Ascending aorta (tissue), 2 donors: ENCODE measurements at regions not wholly inside any gene's neighbourhood (a gene's known extent, or its start where the extent isn't known, plus 50 kb on each side); places are given as distances from the start of the nearest gene placed in this dataset.

Source experiments
- DNase-seq, 2 donors: peaks; one replicate each; pipeline ENCODE4 v3.0.0-alpha.2; 2019; ENCODE audit warnings: low spot score in 2 of 2
- H3K27ac ChIP-seq, 2 donors: fragments of 200-600 bp; sonication (generic); one replicate each; pipeline ENCODE4 v1.5.1; 2016 to 2017; ENCODE audit warnings: mild to moderate bottlenecking in 1 of 2
- H3K27me3 ChIP-seq: fragments of 200-600 bp; sonication (generic); one replicate; pipeline ENCODE4 v1.5.1; 2017
- H3K36me3 ChIP-seq, 2 donors: fragments of 200-600 bp; sonication (generic); one replicate each; pipeline ENCODE4 v1.5.1; 2016
- H3K4me1 ChIP-seq, 2 donors: fragments of 200-600 bp; sonication (generic); one replicate each; pipeline ENCODE4 v1.5.1; 2016 to 2017; ENCODE audit warnings: mild to moderate bottlenecking in 1 of 2
- H3K4me3 ChIP-seq, 2 donors: fragments of 200-600 bp; sonication (generic); one replicate each; pipeline ENCODE4 v1.5.1; 2016 to 2017; ENCODE audit warnings: mild to moderate bottlenecking in 1 of 2
- H3K9me3 ChIP-seq, 2 donors: fragments of 200-600 bp; sonication (generic); one replicate each; pipeline ENCODE4 v1.5.1; 2016
- intact Hi-C: fragments of 100-400 bp; cut with DNase I; formaldehyde crosslinking; loops from one replicate; pipeline ENCODE4 v1.15.1; 2023
- TF ChIP-seq, protein P1 (sequence below), 3 experiments: fragments of 200-600 bp in 2 of 3; fragments of 450-650 bp in 1 of 3; sonication (generic) in 2 of 3; IDR thresholded peaks; one replicate each; pipeline ENCODE4 v1.5.1; 2016 to 2019; ENCODE audit warnings: antibody characterized with exemption in 3 of 3, mild to moderate bottlenecking in 1 of 3, moderate library complexity in 1 of 3

DNA sequence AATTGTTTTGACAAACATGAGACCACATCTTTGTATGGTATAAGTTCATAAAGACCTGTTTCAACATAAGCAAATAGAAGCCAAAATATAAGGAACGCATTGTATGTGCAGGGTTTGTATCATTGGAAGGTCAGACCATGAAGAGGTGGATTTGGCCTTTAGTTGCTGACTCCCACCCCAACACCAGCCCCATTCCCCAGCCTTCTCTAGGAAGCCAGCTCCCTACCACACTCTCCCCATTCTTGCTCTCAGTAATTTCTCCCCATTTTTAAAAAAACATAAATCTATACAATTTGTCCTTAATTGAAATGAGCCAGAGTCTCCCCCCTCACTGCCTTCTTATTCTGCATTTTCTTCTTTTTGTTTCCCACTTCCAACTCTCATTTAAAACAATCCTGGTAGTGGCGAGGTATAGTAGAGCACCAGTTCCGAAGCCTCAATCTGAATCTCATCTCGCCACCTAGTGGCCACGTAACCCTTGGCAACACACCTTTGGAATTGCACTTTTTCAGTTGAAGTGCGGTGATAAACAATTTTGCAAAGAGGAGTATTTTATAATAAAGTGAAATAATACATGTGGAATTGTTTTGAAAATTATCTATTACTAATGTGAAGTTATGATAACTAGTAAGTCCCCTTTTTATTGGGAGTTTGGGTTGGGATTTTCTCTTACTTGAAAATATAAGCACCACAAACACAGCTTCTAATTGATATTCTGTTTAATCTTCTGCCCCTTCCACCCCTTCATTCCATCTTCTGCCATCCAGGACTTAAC lies 126.6 kb downstream of the ASB9 start:
- Histone ChIP-seq H3K36me3 (no peaks in the 10 kb centered on the region), H3K4me3 (no peak overlapping the region), H3K4me1 (no peaks in the 10 kb centered on the region), H3K27me3 (no peaks in the 10 kb centered on the region), H3K27ac (no peak overlapping the region), H3K9me3 (no peaks in the 10 kb centered on the region)
- intact Hi-C loops = loop anchor here (2.0 kb wide), 1 partner anchor 1104 kb away; no protein-coding TSS in a partner anchor
- TF ChIP-seq, protein P1, sequence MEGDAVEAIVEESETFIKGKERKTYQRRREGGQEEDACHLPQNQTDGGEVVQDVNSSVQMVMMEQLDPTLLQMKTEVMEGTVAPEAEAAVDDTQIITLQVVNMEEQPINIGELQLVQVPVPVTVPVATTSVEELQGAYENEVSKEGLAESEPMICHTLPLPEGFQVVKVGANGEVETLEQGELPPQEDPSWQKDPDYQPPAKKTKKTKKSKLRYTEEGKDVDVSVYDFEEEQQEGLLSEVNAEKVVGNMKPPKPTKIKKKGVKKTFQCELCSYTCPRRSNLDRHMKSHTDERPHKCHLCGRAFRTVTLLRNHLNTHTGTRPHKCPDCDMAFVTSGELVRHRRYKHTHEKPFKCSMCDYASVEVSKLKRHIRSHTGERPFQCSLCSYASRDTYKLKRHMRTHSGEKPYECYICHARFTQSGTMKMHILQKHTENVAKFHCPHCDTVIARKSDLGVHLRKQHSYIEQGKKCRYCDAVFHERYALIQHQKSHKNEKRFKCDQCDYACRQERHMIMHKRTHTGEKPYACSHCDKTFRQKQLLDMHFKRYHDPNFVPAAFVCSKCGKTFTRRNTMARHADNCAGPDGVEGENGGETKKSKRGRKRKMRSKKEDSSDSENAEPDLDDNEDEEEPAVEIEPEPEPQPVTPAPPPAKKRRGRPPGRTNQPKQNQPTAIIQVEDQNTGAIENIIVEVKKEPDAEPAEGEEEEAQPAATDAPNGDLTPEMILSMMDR (IDR thresholded peaks at IDR 0.05) = peak in 2 of 3 experiments; percentile 45 to 60
- DNase-seq = no peak

DNA sequence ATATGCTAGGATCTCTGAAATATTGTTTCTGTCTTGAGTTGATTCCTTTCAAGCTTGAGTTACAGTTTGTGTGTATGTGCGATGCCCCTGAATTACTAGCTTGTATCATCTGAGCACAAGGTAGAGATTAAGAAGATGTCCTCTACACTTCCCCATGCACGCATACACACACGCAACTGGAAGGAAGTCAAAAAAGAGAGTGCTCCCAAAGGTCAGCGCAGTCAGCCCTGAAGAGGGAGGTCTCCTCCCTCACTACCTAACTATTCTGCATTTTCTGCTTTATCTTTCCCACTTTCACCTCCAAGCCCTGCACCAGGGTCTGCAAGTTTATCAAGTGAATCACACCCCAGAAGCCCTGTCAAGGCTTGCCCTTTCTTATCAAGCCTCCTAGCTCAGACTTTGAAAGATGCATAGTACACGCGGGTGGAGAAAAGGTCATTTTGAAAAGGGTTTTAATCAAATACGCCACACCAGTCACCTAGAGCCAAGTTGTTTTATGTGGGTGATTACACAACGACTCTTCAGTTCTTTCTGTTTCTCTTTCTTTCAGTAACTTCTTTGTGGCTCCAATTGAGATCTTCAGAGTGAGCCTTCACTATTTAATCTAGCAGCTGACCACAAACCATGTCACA lies 127.7 kb downstream of the ASB9 start:
- TF ChIP-seq, protein P1 (IDR thresholded peaks at IDR 0.05) = no peak
- Histone ChIP-seq H3K27me3 (no peaks in the 10 kb centered on the region), H3K27ac (no peak overlapping the region), H3K4me3 (no peak overlapping the region), H3K9me3 (no peaks in the 10 kb centered on the region), H3K4me1 (no peaks in the 10 kb centered on the region), H3K36me3 (no peaks in the 10 kb centered on the region)
- DNase-seq = no peak
- intact Hi-C loops = loop anchor here (2.0 kb wide), 1 partner anchor 1103 kb away; no protein-coding TSS in a partner anchor

DNA sequence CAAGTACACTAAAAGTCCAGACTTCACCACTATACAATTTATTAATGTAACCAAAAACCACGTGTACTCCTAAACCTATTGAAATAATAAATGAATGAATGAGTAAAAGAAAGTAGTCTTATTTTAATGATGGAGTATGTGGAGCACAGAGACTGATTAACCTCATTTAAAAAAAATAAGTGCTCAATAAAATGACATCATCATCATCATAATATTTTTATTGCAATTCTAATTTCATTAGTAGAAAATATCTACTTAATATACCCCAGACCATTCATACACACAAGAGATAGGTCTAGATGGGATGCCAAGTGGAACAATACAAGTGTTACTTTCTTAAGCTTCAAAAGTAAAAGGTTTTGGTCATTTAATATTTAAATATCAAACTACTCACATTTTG lies 133.1 kb downstream of the ASB9 start:
- H3K27me3 ChIP-seq = no peaks in the 10 kb centered on the region
- no peak overlapping the region for H3K4me3 ChIP-seq
- intact Hi-C loops = no loop called here
- DNase-seq = no peak
- H3K4me1 ChIP-seq = no peaks in the 10 kb centered on the region
- H3K27ac ChIP-seq = no peak overlapping the region
- H3K9me3 ChIP-seq = no peaks in the 10 kb centered on the region
- no peaks in the 10 kb centered on the region for H3K36me3 ChIP-seq
- TF ChIP-seq, protein P1 (IDR thresholded peaks at IDR 0.05) = no peak

DNA sequence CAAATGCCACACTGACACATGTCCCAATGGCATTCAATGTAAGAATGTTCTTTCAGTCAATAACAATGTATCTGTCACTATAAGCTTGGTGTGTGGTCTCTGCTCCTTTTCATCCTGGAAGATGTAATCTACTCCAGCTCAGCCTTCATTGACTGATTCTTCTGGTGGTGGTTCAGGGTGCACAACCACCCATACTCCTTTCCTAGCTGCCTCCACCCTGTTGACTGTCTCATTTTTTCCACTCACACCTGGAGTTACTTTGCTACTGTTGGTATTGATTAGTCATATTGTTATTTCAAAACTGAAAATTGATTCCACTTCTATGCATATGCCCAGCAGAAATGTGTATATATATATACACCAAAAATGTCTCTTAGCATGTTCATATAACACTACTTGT lies 140.5 kb downstream of the ASB9 start:
- DNase-seq = no peak
- H3K27me3 ChIP-seq = no peaks in the 10 kb centered on the region
- H3K36me3 ChIP-seq = no peaks in the 10 kb centered on the region
- TF ChIP-seq, protein P1 (IDR thresholded peaks at IDR 0.05) = no peak
- no peaks in the 10 kb centered on the region for H3K4me1 ChIP-seq
- no peaks in the 10 kb centered on the region for H3K9me3 ChIP-seq
- H3K4me3 ChIP-seq = no peak overlapping the region
- intact Hi-C loops = no loop called here
- no peak overlapping the region for H3K27ac ChIP-seq

DNA sequence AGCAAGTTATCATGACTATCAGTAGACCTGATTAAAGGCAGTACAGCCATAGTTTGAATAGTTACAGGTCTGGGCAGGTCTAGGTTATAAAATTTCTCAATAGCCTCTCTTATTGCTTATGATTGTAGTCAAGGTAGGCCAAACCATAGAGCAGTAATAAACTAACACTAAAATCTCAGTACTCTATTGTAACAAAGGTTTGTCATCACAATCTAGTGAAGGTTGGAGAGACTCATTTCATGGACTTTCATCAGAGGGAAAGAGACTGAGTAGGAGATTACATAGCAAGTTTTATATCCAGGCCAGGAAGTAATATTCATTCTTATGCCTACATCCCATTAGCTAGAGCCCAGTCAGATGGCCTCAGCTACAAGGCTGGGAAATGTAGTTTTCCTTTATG lies 141.0 kb downstream of the ASB9 start:
- intact Hi-C loops = no loop called here
- no peaks in the 10 kb centered on the region for H3K27me3 ChIP-seq
- no peaks in the 10 kb centered on the region for H3K9me3 ChIP-seq
- H3K27ac ChIP-seq = no peak overlapping the region
- no peak overlapping the region for H3K4me3 ChIP-seq
- no peak for DNase-seq
- TF ChIP-seq, protein P1 (IDR thresholded peaks at IDR 0.05) = no peak
- no peaks in the 10 kb centered on the region for H3K4me1 ChIP-seq
- no peaks in the 10 kb centered on the region for H3K36me3 ChIP-seq
